ENCODE measurements at regions not wholly inside any gene's neighbourhood (a gene's known extent, or its start where the extent isn't known, plus 50 kb on each side); places are given as distances from the start of the nearest gene placed in this dataset.

DNA sequence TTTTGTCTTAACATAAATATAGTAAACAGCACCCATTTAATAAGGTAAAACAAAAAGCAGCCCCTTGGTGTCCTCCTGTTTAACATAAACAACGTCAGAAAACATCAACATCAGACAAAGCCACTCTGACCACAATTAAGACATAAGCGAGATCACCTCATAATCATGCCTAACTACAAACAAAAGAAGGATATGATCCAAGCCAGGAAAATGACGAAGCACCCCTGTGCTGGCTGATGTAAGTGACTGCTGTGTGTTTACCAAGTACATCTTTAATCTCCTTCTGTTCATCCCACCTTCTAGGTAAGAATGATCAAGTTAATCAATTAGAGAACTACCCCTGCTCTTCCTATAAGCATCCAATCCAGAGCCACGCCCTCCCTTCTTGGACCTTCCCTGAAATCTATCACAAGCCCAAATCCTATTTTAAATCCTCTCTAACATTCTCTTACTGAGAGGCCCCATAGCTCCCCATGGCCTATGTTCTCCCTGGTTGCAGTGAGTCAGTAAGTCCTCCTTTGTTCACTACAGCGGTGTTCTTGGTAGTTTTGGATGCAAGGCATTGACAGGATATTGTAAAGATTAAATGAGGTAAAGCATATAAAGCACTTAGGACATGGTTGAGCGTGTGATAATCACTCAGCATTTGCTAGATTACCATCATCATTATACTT is 424.2 kb downstream of the TSN start:
- no peaks in the 10 kb centered on the region for H3K27me3 ChIP-seq (replicated peaks in 1 of 4; ENCODE audit: control insufficient read depth in 3 of 4, extremely low read depth in 1 of 4, insufficient read depth in 3 of 4, low read length in 3 of 4)
- no peak overlapping the region for H4K5ac ChIP-seq (ENCODE audit: insufficient read length, low read depth, low read length)
- H3K27ac ChIP-seq (ENCODE audit: low read depth, low read length) = no peak overlapping the region
- no peak for FAIRE-seq
- H3K23ac ChIP-seq (ENCODE audit: insufficient read length) = no peak overlapping the region
- no peak overlapping the region for H2BK15ac ChIP-seq (ENCODE audit: low read length)
- no peaks in the 10 kb centered on the region for H3K4me1 ChIP-seq (replicated peaks in 1 of 4; ENCODE audit: control insufficient read depth in 3 of 4, insufficient read depth in 4 of 4, low read length in 3 of 4)
- H4K8ac ChIP-seq (ENCODE audit: extremely low read depth, insufficient read depth, low read length) = no peak overlapping the region
- no peak overlapping the region for H2BK20ac ChIP-seq (ENCODE audit: low read length)
- no peak overlapping the region for H3K4ac ChIP-seq (replicated peaks; ENCODE audit: insufficient read length, low read depth, low read length)
- H2BK12ac ChIP-seq (ENCODE audit: low read depth, low read length) = no peak overlapping the region
- no peak overlapping the region for H3K9ac ChIP-seq (replicated peaks in 1 of 4; ENCODE audit: extremely low read depth in 1 of 4, low read depth in 3 of 4, low read length in 3 of 4)
- no peak overlapping the region for H2BK120ac ChIP-seq (replicated peaks; ENCODE audit: low read depth, low read length)
- no peak overlapping the region for H4K91ac ChIP-seq (replicated peaks; ENCODE audit: insufficient read length, low read length)
- no peaks in the 10 kb centered on the region for H4K20me1 ChIP-seq (replicated peaks in 1 of 2; ENCODE audit: control insufficient read depth in 1 of 2, insufficient read depth in 2 of 2, low read length in 2 of 2)
- no peaks in the 10 kb centered on the region for H3K79me2 ChIP-seq (ENCODE audit: control insufficient read depth in 1 of 2, insufficient read depth in 2 of 2, low read length in 2 of 2)
- no peak overlapping the region for H3K56ac ChIP-seq (replicated peaks; ENCODE audit: insufficient read length, low read depth, low read length)
- ChIA-PET POLR2A (ENCODE audit: partially characterized antibody) (no interaction called here), CTCF (ENCODE audit: partially characterized antibody) (no interaction called here)
- no peak overlapping the region for H3K4me3 ChIP-seq (ENCODE audit: extremely low read depth in 1 of 4, insufficient read depth in 2 of 4, low read depth in 3 of 4, low read length in 4 of 4)
- H3K18ac ChIP-seq (ENCODE audit: extremely low read depth, low read length) = no peak overlapping the region
- 87% methylated on average over 6 of the region's 6 CpGs; no CpG with 5 or more reads in 1 of the 2 experiments for WGBS, 2 experiments (ENCODE audit: extremely low coverage in 1 of 2, insufficient coverage in 1 of 2, insufficient read length in 1 of 2, insufficient replicate concordance in 2 of 2, low coverage in 1 of 2, low lambda C conversion rate in 2 of 2, missing lambda C conversion rate in 1 of 2)
- peaks cover 6% of the 10 kb centered on the region in 2 experiments; a peak in 3 of 4 replicates for H3K9me3 ChIP-seq (ENCODE audit: insufficient read depth in 2 of 2, low read depth in 1 of 2, low read length in 1 of 2)
- no peaks in the 10 kb centered on the region for H3K36me3 ChIP-seq (ENCODE audit: control insufficient read depth in 2 of 4, insufficient read depth in 4 of 4, low read length in 3 of 4)
- no peak for DNase-seq (ENCODE audit: low read depth in 1 of 2, low spot score in 2 of 2)
- H3K23me2 ChIP-seq (ENCODE audit: low read depth, low read length) = no peaks in the 10 kb centered on the region
- no peak overlapping the region for H2AK5ac ChIP-seq (ENCODE audit: low read depth, low read length)
- no peak overlapping the region for H3K4me2 ChIP-seq (ENCODE audit: insufficient read depth in 1 of 2, low read depth in 2 of 2, low read length in 2 of 2)
- no peaks in the 10 kb centered on the region for H3K79me1 ChIP-seq (ENCODE audit: low read depth, low read length)
- H3K14ac ChIP-seq (ENCODE audit: insufficient read length) = no peak overlapping the region
- no peak overlapping the region for H2AFZ ChIP-seq (ENCODE audit: low read length)
- no peak overlapping the region for H2BK5ac ChIP-seq (ENCODE audit: low read depth, low read length)
- no peak for TF ChIP-seq BRCA1 (IDR thresholded peaks at IDR 0.05; ENCODE audit: low read depth, low read length)
- TF ChIP-seq JUN (IDR thresholded peaks at IDR 0.05; ENCODE audit: low read depth, low read length) = no peak
- no peak for TF ChIP-seq SP1 (IDR thresholded peaks at IDR 0.05; ENCODE audit: low read depth, low read length)
- TF ChIP-seq NANOG (IDR thresholded peaks at IDR 0.05; ENCODE audit: insufficient read depth, low read depth, low read length, poor library complexity, severe bottlenecking) = no peak
- TF ChIP-seq RXRA (IDR thresholded peaks at IDR 0.05; ENCODE audit: insufficient read depth, low read depth, low read length) = no peak
- TF ChIP-seq, protein P1, sequence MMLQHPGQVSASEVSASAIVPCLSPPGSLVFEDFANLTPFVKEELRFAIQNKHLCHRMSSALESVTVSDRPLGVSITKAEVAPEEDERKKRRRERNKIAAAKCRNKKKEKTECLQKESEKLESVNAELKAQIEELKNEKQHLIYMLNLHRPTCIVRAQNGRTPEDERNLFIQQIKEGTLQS (IDR thresholded peaks at IDR 0.05; ENCODE audit: insufficient read depth, low read depth, low read length) = no peak
- TF ChIP-seq NRF1 (IDR thresholded peaks at IDR 0.05; ENCODE audit: low read depth, low read length) = no peak
- TF ChIP-seq, protein P2, sequence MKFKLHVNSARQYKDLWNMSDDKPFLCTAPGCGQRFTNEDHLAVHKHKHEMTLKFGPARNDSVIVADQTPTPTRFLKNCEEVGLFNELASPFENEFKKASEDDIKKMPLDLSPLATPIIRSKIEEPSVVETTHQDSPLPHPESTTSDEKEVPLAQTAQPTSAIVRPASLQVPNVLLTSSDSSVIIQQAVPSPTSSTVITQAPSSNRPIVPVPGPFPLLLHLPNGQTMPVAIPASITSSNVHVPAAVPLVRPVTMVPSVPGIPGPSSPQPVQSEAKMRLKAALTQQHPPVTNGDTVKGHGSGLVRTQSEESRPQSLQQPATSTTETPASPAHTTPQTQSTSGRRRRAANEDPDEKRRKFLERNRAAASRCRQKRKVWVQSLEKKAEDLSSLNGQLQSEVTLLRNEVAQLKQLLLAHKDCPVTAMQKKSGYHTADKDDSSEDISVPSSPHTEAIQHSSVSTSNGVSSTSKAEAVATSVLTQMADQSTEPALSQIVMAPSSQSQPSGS (IDR thresholded peaks at IDR 0.05; ENCODE audit: low read length) = no peak
- TF ChIP-seq SIN3A (conservative IDR thresholded peaks at IDR 0.05 in 1 of 2, IDR thresholded peaks at IDR 0.05 in 1 of 2; ENCODE audit: low read depth in 1 of 2, low read length in 2 of 2) = no peak
- no peak for TF ChIP-seq EGR1 (IDR thresholded peaks at IDR 0.05; ENCODE audit: borderline replicate concordance, low read depth, low read length)
- no peak for TF ChIP-seq JUND (IDR thresholded peaks at IDR 0.05; ENCODE audit: low read length)
- TF ChIP-seq POLR2A (IDR thresholded peaks at IDR 0.05; ENCODE audit: control extremely low read depth in 1 of 2, low read depth in 2 of 2, low read length in 2 of 2) = no peak
